H1 (cell line): ENCODE measurements at regions not wholly inside any gene's neighbourhood (a gene's known extent, or its start where the extent isn't known, plus 50 kb on each side); places are given as distances from the start of the nearest gene placed in this dataset.

Source experiments
- CTCF ChIA-PET: fragments of 300-600 bp; sonication (Branson Sonifier 250); formaldehyde crosslinking; loops from one replicate; lab custom pipeline; 2021; ENCODE audit not compliant: partially characterized antibody; lab: Charles Lee
- POLR2A ChIA-PET: fragments of 300-600 bp; sonication (Branson Sonifier 250); formaldehyde crosslinking; loops from one replicate; lab custom pipeline; 2021; ENCODE audit warnings: inconsistent platforms; ENCODE audit not compliant: partially characterized antibody; lab: Charles Lee
- DNase-seq, 2 experiments: peaks; one replicate each; pipeline versions ENCODE4 v3.0.0 to v3.0.0-alpha.2; 2010 to 2022; ENCODE audit warnings: low spot score in 2 of 2, low read depth in 1 of 2, mixed read lengths in 1 of 2
- FAIRE-seq: peaks from 2 replicates; lab custom pipeline; 2011; peaks lifted over from hg19 to GRCh38; lab: Jason Lieb, UNC
- H2AFZ ChIP-seq: 2 replicates; pipeline ENCODE4 v1.8.1; 2012; ENCODE audit warnings: low read length, inconsistent platforms
- H2AK5ac ChIP-seq: 2 replicates; pipeline ENCODE4 v1.6.1; 2013; ENCODE audit warnings: low read depth, low read length
- H2BK120ac ChIP-seq: replicated peaks from 2 replicates; pipeline ENCODE3; 2013; ENCODE audit warnings: low read depth, low read length, inconsistent platforms
- H2BK12ac ChIP-seq: 2 replicates; pipeline ENCODE4 v1.6.1; 2013; ENCODE audit warnings: low read depth, low read length
- H2BK15ac ChIP-seq: 2 replicates; pipeline ENCODE4 v1.6.1; 2013; ENCODE audit warnings: low read length
- H2BK20ac ChIP-seq: 2 replicates; pipeline ENCODE4 v1.6.1; 2013; ENCODE audit warnings: low read length
- H2BK5ac ChIP-seq: 2 replicates; pipeline ENCODE4 v1.6.1; 2013; ENCODE audit warnings: low read depth, low read length
- H3K14ac ChIP-seq: 2 replicates; pipeline ENCODE4 v1.6.1; 2013; ENCODE audit warnings: inconsistent platforms; ENCODE audit not compliant: insufficient read length
- H3K18ac ChIP-seq: 2 replicates; pipeline ENCODE4 v1.6.1; 2013; ENCODE audit warnings: low read length; ENCODE audit errors: extremely low read depth
- H3K23ac ChIP-seq: 2 replicates; pipeline ENCODE4 v1.6.1; 2013; ENCODE audit warnings: inconsistent platforms; ENCODE audit not compliant: insufficient read length
- H3K23me2 ChIP-seq: 2 replicates; pipeline ENCODE4 v1.6.1; 2013; ENCODE audit warnings: low read depth, low read length
- H3K27ac ChIP-seq: 2 replicates; pipeline ENCODE4 v1.6.1; 2011; ENCODE audit warnings: low read depth, low read length, inconsistent platforms
- H3K27me3 ChIP-seq, 4 experiments: replicated peaks in 1 of 4; 1 replicate in 1 of 4; 2 replicates in 3 of 4; pipeline versions ENCODE4 v1.6.1 to v1.8.1; 2011 to 2013; ENCODE audit warnings: low read length in 3 of 4, mild to moderate bottlenecking in 3 of 4, inconsistent platforms in 2 of 4, mixed read lengths in 2 of 4, moderate library complexity in 1 of 4; ENCODE audit not compliant: control insufficient read depth in 3 of 4, insufficient read depth in 3 of 4; ENCODE audit errors: extremely low read depth in 1 of 4
- H3K36me3 ChIP-seq, 4 experiments: 2 replicates each; pipeline versions ENCODE4 v1.6.1 to v1.8.1; 2011 to 2013; ENCODE audit warnings: mild to moderate bottlenecking in 4 of 4, low read length in 3 of 4, moderate library complexity in 2 of 4, control low read depth in 1 of 4, inconsistent platforms in 1 of 4; ENCODE audit not compliant: insufficient read depth in 4 of 4, control insufficient read depth in 2 of 4
- H3K4ac ChIP-seq: replicated peaks from 2 replicates; pipeline ENCODE3; 2013; ENCODE audit warnings: low read length, low read depth, mixed read lengths, inconsistent platforms; ENCODE audit not compliant: insufficient read length
- H3K4me1 ChIP-seq, 4 experiments: replicated peaks in 1 of 4; 1 replicate in 1 of 4; 2 replicates in 3 of 4; pipeline versions ENCODE4 v1.6.1 to v1.8.1; 2011 to 2013; ENCODE audit warnings: low read length in 3 of 4, inconsistent platforms in 2 of 4, mixed read lengths in 1 of 4; ENCODE audit not compliant: insufficient read depth in 4 of 4, control insufficient read depth in 3 of 4
- H3K4me2 ChIP-seq, 2 experiments: 2 replicates each; pipeline versions ENCODE4 v1.6.1 to v1.8.1; 2011 to 2013; ENCODE audit warnings: low read depth in 2 of 2, low read length in 2 of 2, control low read depth in 1 of 2, inconsistent platforms in 1 of 2, mild to moderate bottlenecking in 1 of 2; ENCODE audit not compliant: insufficient read depth in 1 of 2
- H3K4me3 ChIP-seq, 4 experiments: fragments of 200-600, 300-600 bp in 1 of 4; sonication (generic), shearing (Covaris generic), sonication (Bioruptor Twin) in 1 of 4; 2 replicates each; pipeline versions ENCODE4 v1.5.1 to v1.8.1; 2011 to 2016; ENCODE audit warnings: low read length in 4 of 4, low read depth in 3 of 4, control low read depth in 2 of 4, inconsistent platforms in 2 of 4, mild to moderate bottlenecking in 2 of 4, mixed read lengths in 1 of 4, moderate library complexity in 1 of 4; ENCODE audit not compliant: insufficient read depth in 2 of 4; ENCODE audit errors: extremely low read depth in 1 of 4
- H3K56ac ChIP-seq: replicated peaks from 2 replicates; pipeline ENCODE3; 2013; ENCODE audit warnings: low read depth, mild to moderate bottlenecking, mixed read lengths, low read length, inconsistent platforms; ENCODE audit not compliant: insufficient read length
- H3K79me1 ChIP-seq: 2 replicates; pipeline ENCODE4 v1.6.1; 2013; ENCODE audit warnings: low read depth, low read length, control low read depth
- H3K79me2 ChIP-seq, 2 experiments: 2 replicates each; pipeline versions ENCODE4 v1.6.1 to v1.8.1; 2012 to 2013; ENCODE audit warnings: low read length in 2 of 2, mild to moderate bottlenecking in 2 of 2, inconsistent platforms in 1 of 2; ENCODE audit not compliant: insufficient read depth in 2 of 2, control insufficient read depth in 1 of 2
- H3K9ac ChIP-seq, 4 experiments: replicated peaks in 1 of 4; 1 replicate in 1 of 4; 2 replicates in 3 of 4; pipeline versions ENCODE4 v1.6.1 to v1.8.1; 2011 to 2013; ENCODE audit warnings: low read depth in 3 of 4, low read length in 3 of 4, control low read depth in 2 of 4, mild to moderate bottlenecking in 2 of 4, moderate library complexity in 2 of 4, inconsistent platforms in 1 of 4; ENCODE audit errors: extremely low read depth in 1 of 4
- H3K9me3 ChIP-seq, 2 experiments: 2 replicates each; pipeline versions ENCODE4 v1.6.1 to v1.8.1; 2012 to 2013; ENCODE audit warnings: mild to moderate bottlenecking in 2 of 2, moderate library complexity in 2 of 2, control low read depth in 1 of 2, inconsistent platforms in 1 of 2, low read depth in 1 of 2, low read length in 1 of 2, mixed read lengths in 1 of 2; ENCODE audit not compliant: insufficient read depth in 2 of 2
- H4K20me1 ChIP-seq, 2 experiments: replicated peaks in 1 of 2; 2 replicates each; pipeline versions ENCODE3 to v1.8.1; 2011 to 2013; ENCODE audit warnings: inconsistent platforms in 2 of 2, low read length in 2 of 2, mild to moderate bottlenecking in 1 of 2; ENCODE audit not compliant: insufficient read depth in 2 of 2, control insufficient read depth in 1 of 2
- H4K5ac ChIP-seq: 2 replicates; pipeline ENCODE4 v1.6.1; 2013; ENCODE audit warnings: low read length, low read depth, mixed read lengths, inconsistent platforms; ENCODE audit not compliant: insufficient read length
- H4K8ac ChIP-seq: 2 replicates; pipeline ENCODE4 v1.8.0; 2013; ENCODE audit warnings: mild to moderate bottlenecking, moderate library complexity, low read length, inconsistent platforms; ENCODE audit not compliant: insufficient read depth; ENCODE audit errors: extremely low read depth
- H4K91ac ChIP-seq: replicated peaks from 2 replicates; pipeline ENCODE3; 2013; ENCODE audit warnings: low read length, mixed read lengths, inconsistent platforms; ENCODE audit not compliant: insufficient read length
- CHD2 ChIP-seq: IDR thresholded peaks from 2 replicates; pipeline ENCODE4 v1.6.1; 2012; ENCODE audit warnings: low read length, improper control_type of control experiment
- JUND ChIP-seq: IDR thresholded peaks from 2 replicates; pipeline ENCODE4 v1.6.1; 2011; ENCODE audit warnings: mild to moderate bottlenecking, improper control_type of control experiment, low read length
- MAX ChIP-seq: IDR thresholded peaks from 2 replicates; pipeline ENCODE4 v1.6.1; 2012; ENCODE audit warnings: inconsistent platforms
- RNF2 ChIP-seq: fragments of 200-900, 300-1000 bp; sonication (generic); IDR thresholded peaks from 2 replicates; pipeline ENCODE4 v1.7.1; 2016; ENCODE audit warnings: borderline replicate concordance, low read depth, mild to moderate bottlenecking, antibody characterized with exemption, low read length; ENCODE audit not compliant: poor library complexity, severe bottlenecking; ENCODE audit errors: missing control alignments
- SIX5 ChIP-seq: IDR thresholded peaks from 2 replicates; pipeline ENCODE4 v1.6.1; 2011; ENCODE audit warnings: mild to moderate bottlenecking, low read depth, low read length
- SP2 ChIP-seq: IDR thresholded peaks from 2 replicates; pipeline ENCODE4 v1.6.1; 2012; ENCODE audit warnings: mild to moderate bottlenecking, low read length, inconsistent platforms
- SRF ChIP-seq: IDR thresholded peaks from 2 replicates; pipeline ENCODE4 v1.6.1; 2011; ENCODE audit warnings: mild to moderate bottlenecking, low read depth, low read length, moderate library complexity
- USF2 ChIP-seq: IDR thresholded peaks from 2 replicates; pipeline ENCODE4 v1.6.1; 2011; ENCODE audit warnings: low read length, improper control_type of control experiment
- WGBS, 2 experiments: shearing (Covaris generic) in 1 of 2; methylation state at CpG; one replicate each; pipeline versions ENCODE4 v1.1.6 to v1.1.7; 2013 to 2015; ENCODE audit warnings: low lambda C conversion rate in 2 of 2, mixed read lengths in 2 of 2, inconsistent platforms in 1 of 2, low coverage in 1 of 2, missing lambda C conversion rate in 1 of 2; ENCODE audit not compliant: insufficient replicate concordance in 2 of 2, insufficient coverage in 1 of 2, insufficient read length in 1 of 2; ENCODE audit errors: extremely low coverage in 1 of 2, missing lambda C conversion rate in 1 of 2; 5-methylcytosine and 5-hydroxymethylcytosine counted together

- Histone ChIP-seq H3K36me3 (no peaks in the 10 kb centered on the region), H2BK5ac (no peak overlapping the region)
- WGBS, 2 experiments = 87% methylated on average over 2 of the region's 2 CpGs; no CpG with 5 or more reads in 1 of the 2 experiments
Observed at GRCh38 chr3:168285506-168285905, 189.8 kb upstream of the GOLIM4 start.

More at GRCh38 chr3:168285506-168285905, 189.8 kb upstream of the GOLIM4 start:
- H3K9me3 ChIP-seq = no peaks in the 10 kb centered on the region
- no peaks in the 10 kb centered on the region for H3K79me1 ChIP-seq
- DNase-seq (no peak), FAIRE-seq (no peak)
- H3K18ac ChIP-seq = no peak overlapping the region
- no peak overlapping the region for H2BK20ac ChIP-seq
- H3K23ac ChIP-seq = no peak overlapping the region
- H3K27ac ChIP-seq = no peak overlapping the region
- CTCF ChIA-PET = interaction anchor here (0.7 to 1.2 kb wide), 3 partner anchors 12 to 335 kb away, joined by 3 to 4 read pairs (median 3); no protein-coding TSS in a partner anchor
- TF ChIP-seq CHD2 = no peak
- no peak for TF ChIP-seq SIX5
- no peak for TF ChIP-seq RNF2
- no peak for TF ChIP-seq JUND
- no peak for TF ChIP-seq SP2
- TF ChIP-seq MAX = no peak
- no peak for TF ChIP-seq USF2
- no peak for TF ChIP-seq SRF
- H2BK12ac ChIP-seq = no peak overlapping the region
- H4K20me1 ChIP-seq = no peaks in the 10 kb centered on the region
- peaks cover 0 to 6% (median 3%) of the 10 kb centered on the region in 4 experiments; a peak in 2 of 7 replicates for H3K4me1 ChIP-seq
- no peak overlapping the region for H4K91ac ChIP-seq
- H3K4me3 ChIP-seq = no peak overlapping the region
- H4K8ac ChIP-seq = no peak overlapping the region
- no peak overlapping the region for H2AFZ ChIP-seq
- no peaks in the 10 kb centered on the region for H3K27me3 ChIP-seq
- POLR2A ChIA-PET = interaction anchor here (0.9 to 1.5 kb wide), 2 partner anchors 9 to 13 kb away, joined by 4 read pairs; no protein-coding TSS in a partner anchor
- H3K4ac ChIP-seq = no peak overlapping the region
- H2BK15ac ChIP-seq = no peak overlapping the region
- no peak overlapping the region for H3K56ac ChIP-seq
- no peak overlapping the region for H3K14ac ChIP-seq
- H2BK120ac ChIP-seq = no peak overlapping the region
- H3K4me2 ChIP-seq = no peak overlapping the region
- no peak overlapping the region for H4K5ac ChIP-seq
- H3K23me2 ChIP-seq = no peaks in the 10 kb centered on the region
- no peaks in the 10 kb centered on the region for H3K79me2 ChIP-seq
- no peak overlapping the region for H2AK5ac ChIP-seq
- no peak overlapping the region for H3K9ac ChIP-seq
